ENCODE measurements at regions not wholly inside any gene's neighbourhood (a gene's known extent, or its start where the extent isn't known, plus 50 kb on each side); places are given as distances from the start of the nearest gene placed in this dataset.

- no peaks in the 10 kb centered on the region for H3K79me2 ChIP-seq (ENCODE audit: insufficient read depth, low read length)
- no peak overlapping the region for H2AFZ ChIP-seq (ENCODE audit: low read length)
- no peak overlapping the region for H3K4me2 ChIP-seq (ENCODE audit: low read depth, low read length)
- no peak overlapping the region for H3K9ac ChIP-seq (ENCODE audit: insufficient read depth, low read depth, low read length)
- FAIRE-seq (no peak), DNase-seq (ENCODE audit: low spot score) (no peak), ATAC-seq (no peak)
- CTCF ChIA-PET (ENCODE audit: low intra/inter-chr PET ratio, low total read pairs), result no interaction called here
- H4K20me1 ChIP-seq (ENCODE audit: insufficient read depth, low read length), result peaks cover 2% of the 10 kb centered on the region; the same call in 1 of the 2 replicates
- intact Hi-C loops (cut with micrococcal nuclease; ENCODE audit: unreplicated experiment) (no loop called here), in situ Hi-C loops (cut with HindIII; ENCODE audit: extremely low pct_ligation_motif_present, low pct_unique_long_range_greater_than_20kb) (loop anchor here (5.0 to 10.0 kb wide), 3 partner anchors 224 to 814 kb away; no protein-coding TSS in a partner anchor)
- H3K36me3 ChIP-seq (replicated peaks in 1 of 2; ENCODE audit: control insufficient read depth in 1 of 2, insufficient read depth in 2 of 2, low read length in 2 of 2), result no peaks in the 10 kb centered on the region
- no TSS peak for BruUV-seq (replicated peaks)
- H3K27me3 ChIP-seq (ENCODE audit: control insufficient read depth in 1 of 2, insufficient read depth in 2 of 2, low read length in 2 of 2), result peaks cover 5 to 58% of the 10 kb centered on the region in 2 experiments; a peak in 4 of 5 replicates
- H3K4me3 ChIP-seq (replicated peaks in 1 of 3; ENCODE audit: insufficient read depth in 1 of 3, low read depth in 2 of 3, low read length in 3 of 3), result no peak overlapping the region
- TF ChIP-seq MNT (IDR thresholded peaks at IDR 0.05) (peak; percentile 69), MYC (CRISPR knock-in tag; IDR thresholded peaks at IDR 0.05; ENCODE audit: borderline replicate concordance) (no peak)
- POLR2A ChIA-PET, result no interaction called here
- 38% methylated on average over 10 of the region's 10 CpGs for WGBS (ENCODE audit: low lambda C conversion rate)
- no peak overlapping the region for H3K27ac ChIP-seq (ENCODE audit: extremely low read length, insufficient read depth, low read length)
- no peaks in the 10 kb centered on the region for H3K4me1 ChIP-seq (ENCODE audit: insufficient read depth, low read length)
- H3K9me3 ChIP-seq (ENCODE audit: low read length), result no peaks in the 10 kb centered on the region
These were observed 219.6 kb downstream of the CYP26B1 start for GRCh38 chr2:71927757-71928715.

- H3K4me3 ChIP-seq (replicated peaks in 1 of 3; ENCODE audit: insufficient read depth in 1 of 3, low read depth in 2 of 3, low read length in 3 of 3), result no peak overlapping the region
- ATAC-seq (no peak), FAIRE-seq (no peak), DNase-seq (ENCODE audit: low spot score) (no peak)
- H4K20me1 ChIP-seq (ENCODE audit: insufficient read depth, low read length), result peaks cover 2% of the 10 kb centered on the region; the same call in 1 of the 2 replicates
- peaks cover 5 to 57% of the 10 kb centered on the region in 2 experiments; a peak in 4 of 5 replicates for H3K27me3 ChIP-seq (ENCODE audit: control insufficient read depth in 1 of 2, insufficient read depth in 2 of 2, low read length in 2 of 2)
- no peak overlapping the region for H2AFZ ChIP-seq (ENCODE audit: low read length)
- ChIA-PET POLR2A (no interaction called here), CTCF (ENCODE audit: low intra/inter-chr PET ratio, low total read pairs) (interaction anchor here (1.1 kb wide), 1 partner anchor 224 kb away, joined by 3 read pairs; no protein-coding TSS in a partner anchor)
- BruUV-seq (replicated peaks), result no TSS peak
- no peak overlapping the region for H3K9ac ChIP-seq (ENCODE audit: insufficient read depth, low read depth, low read length)
- no peaks in the 10 kb centered on the region for H3K9me3 ChIP-seq (ENCODE audit: low read length)
- H3K4me1 ChIP-seq (ENCODE audit: insufficient read depth, low read length), result no peaks in the 10 kb centered on the region
- H3K27ac ChIP-seq (ENCODE audit: extremely low read length, insufficient read depth, low read length), result no peak overlapping the region
- 19% methylated on average over 11 of the region's 16 CpGs for WGBS (ENCODE audit: low lambda C conversion rate)
- intact Hi-C loops (cut with micrococcal nuclease; ENCODE audit: unreplicated experiment), result no loop called here
- no peaks in the 10 kb centered on the region for H3K36me3 ChIP-seq (replicated peaks in 1 of 2; ENCODE audit: control insufficient read depth in 1 of 2, insufficient read depth in 2 of 2, low read length in 2 of 2)
- in situ Hi-C loops (cut with HindIII; ENCODE audit: extremely low pct_ligation_motif_present, low pct_unique_long_range_greater_than_20kb), result loop anchor here (5.0 to 10.0 kb wide), 3 partner anchors 225 to 815 kb away; no protein-coding TSS in a partner anchor
- H3K79me2 ChIP-seq (ENCODE audit: insufficient read depth, low read length), result no peaks in the 10 kb centered on the region
- H3K4me2 ChIP-seq (ENCODE audit: low read depth, low read length), result no peak overlapping the region
- no peak for TF ChIP-seq CHD4 (IDR thresholded peaks at IDR 0.05; ENCODE audit: borderline replicate concordance, low read length)
- TF ChIP-seq MYPOP (CRISPR knock-in tag; IDR thresholded peaks at IDR 0.05), result no peak
- TF ChIP-seq STAT6 (CRISPR knock-in tag; IDR thresholded peaks at IDR 0.05; ENCODE audit: borderline replicate concordance), result no peak
These were observed 220.5 kb downstream of the CYP26B1 start for GRCh38 chr2:71926876-71927756.

Data from HepG2 (cell line).